Right lobe of liver (tissue), 6 donors: ENCODE measurements at regions not wholly inside any gene's neighbourhood (a gene's known extent, or its start where the extent isn't known, plus 50 kb on each side); places are given as distances from the start of the nearest gene placed in this dataset.

Experiments used
- ATAC-seq, 4 donors: fragments of 200-7000 bp; cut with Tn5 transposase; one replicate each; pipeline ENCODE4 v1.9.1; 2020; ENCODE audit warnings: mild to moderate bottlenecking in 4 of 4, moderate library complexity in 4 of 4
- DNase-seq, 3 donors: peaks; one replicate each; pipeline ENCODE4 v3.0.0-alpha.2; 2020
- H3K27ac ChIP-seq, 3 donors: fragments of 200-600 bp; one replicate each; pipeline ENCODE4 v1.8.0; 2022
- H3K27me3 ChIP-seq, 2 donors: fragments of 200-600 bp; one replicate each; pipeline ENCODE4 v1.8.0; 2022
- H3K36me3 ChIP-seq, 4 donors: fragments of 200-600 bp; sonication (generic) in 1 of 4; one replicate each; pipeline versions ENCODE4 v1.5.1 to v1.8.0; 2017 to 2022; ENCODE audit warnings: control low read depth in 1 of 4
- H3K4me1 ChIP-seq, 4 donors: fragments of 200-600 bp; sonication (generic) in 1 of 4; one replicate each; pipeline versions ENCODE4 v1.5.1 to v1.8.0; 2017 to 2022; ENCODE audit warnings: control low read depth in 1 of 4
- H3K4me3 ChIP-seq, 3 donors: fragments of 200-600 bp; one replicate each; pipeline ENCODE4 v1.8.0; 2022
- H3K9me3 ChIP-seq, 4 donors: fragments of 200-600 bp; sonication (generic) in 1 of 4; one replicate each; pipeline versions ENCODE4 v1.5.1 to v1.8.0; 2017 to 2022; ENCODE audit warnings: control low read depth in 1 of 4
- CTCF ChIP-seq, 4 donors: fragments of 200-600 bp in 3 of 4; fragments of 450-650 bp in 1 of 4; IDR thresholded peaks; one replicate each; pipeline versions ENCODE4 v1.5.1 to v1.8.0; 2016 to 2022; ENCODE audit warnings: antibody characterized with exemption in 4 of 4, mild to moderate bottlenecking in 2 of 4
- POLR2A ChIP-seq: fragments of 450-650 bp; IDR thresholded peaks from one replicate; pipeline ENCODE4 v1.6.1; 2017; ENCODE audit warnings: antibody characterized with exemption, mild to moderate bottlenecking
- WGBS: methylation state at CpG from one replicate; pipeline ENCODE4 v1.1.6; 2018; ENCODE audit warnings: low coverage, low lambda C conversion rate; ENCODE audit not compliant: insufficient coverage; ENCODE audit errors: missing lambda C conversion rate; 5-methylcytosine and 5-hydroxymethylcytosine counted together
- intact Hi-C, 2 donors: fragments of 100-400 bp; cut with DNase I; formaldehyde crosslinking; loops; one replicate each; pipeline versions ENCODE4 v1.11.2 to v1.14.1; 2022
- donor health status: DM: no; HTN: yes; CAD: no.
- donor health status: DM: no; HTN: no; CAD: no.
- donor health status: DM: no; HTN: no; CAD: no.
- donor health status: DM: no; HTN: yes; CAD: no.
- donor health status: DM: no; HTN: yes; CAD: no.

GRCh38 chr9:23934291-23934906 is 108.4 kb upstream of the ELAVL2 start:
- intact Hi-C loops, result no loop called here
- DNase-seq, result no peak
- Histone ChIP-seq H3K27ac (no peak overlapping the region), H3K9me3 (peaks cover 0 to 6% (median 0%) of the 10 kb centered on the region in 4 donors), H3K27me3 (no peaks in the 10 kb centered on the region), H3K4me1 (no peaks in the 10 kb centered on the region), H3K4me3 (no peak overlapping the region), H3K36me3 (no peaks in the 10 kb centered on the region)
- TF ChIP-seq POLR2A (no peak), CTCF (IDR thresholded peaks at IDR 0.05) (no peak)
- 33% methylated on average over 1 of the region's 1 CpG for WGBS
- ATAC-seq, result no peak

DNA sequence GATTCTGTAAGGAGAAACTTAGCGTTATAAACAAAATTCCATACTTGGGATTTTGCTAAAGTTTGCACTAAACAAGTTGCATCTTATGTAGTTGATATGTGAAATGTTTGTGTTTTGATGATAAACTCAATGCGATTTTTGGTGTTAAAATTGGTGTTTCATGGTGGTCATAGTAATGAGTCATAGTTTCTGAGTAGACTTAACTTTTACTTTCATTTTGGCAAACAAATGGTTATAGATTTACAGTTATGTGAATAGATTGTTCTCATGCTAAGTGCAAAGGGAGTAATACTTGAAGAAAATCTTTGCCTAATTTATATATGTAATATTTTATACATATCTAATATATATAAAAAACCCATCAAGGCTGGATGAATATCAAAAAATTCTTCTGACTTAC is 107.3 kb upstream of the ELAVL2 start:
- 41% methylated on average over 2 of the region's 2 CpGs for WGBS
- Histone ChIP-seq H3K4me1 (no peaks in the 10 kb centered on the region), H3K36me3 (no peaks in the 10 kb centered on the region), H3K27ac (no peak overlapping the region), H3K27me3 (no peaks in the 10 kb centered on the region), H3K9me3 (no peaks in the 10 kb centered on the region), H3K4me3 (no peak overlapping the region)
- TF ChIP-seq POLR2A (no peak), CTCF (IDR thresholded peaks at IDR 0.05) (no peak)
- DNase-seq, result no peak
- ATAC-seq, result no peak
- intact Hi-C loops, result no loop called here

DNA sequence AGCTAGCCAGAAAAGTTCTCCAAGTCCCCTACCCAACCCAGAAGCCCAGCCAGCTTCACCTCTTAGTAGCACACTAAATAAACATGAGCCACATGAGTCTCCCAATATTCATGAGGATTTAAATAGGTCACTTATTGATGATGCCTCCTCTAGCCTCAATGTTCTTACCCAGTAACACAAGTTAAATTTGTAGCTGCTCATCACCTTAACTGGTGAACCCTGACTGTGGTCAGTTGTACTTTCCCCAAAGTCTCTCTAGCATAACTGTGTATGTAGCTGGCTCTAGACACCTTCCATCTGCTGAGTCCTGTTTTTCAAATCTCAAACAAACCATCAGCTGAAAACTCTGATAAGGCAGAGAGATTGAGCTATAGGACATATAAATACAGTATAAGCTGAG is 100.3 kb upstream of the ELAVL2 start:
- H3K4me1 ChIP-seq, result no peaks in the 10 kb centered on the region

DNA sequence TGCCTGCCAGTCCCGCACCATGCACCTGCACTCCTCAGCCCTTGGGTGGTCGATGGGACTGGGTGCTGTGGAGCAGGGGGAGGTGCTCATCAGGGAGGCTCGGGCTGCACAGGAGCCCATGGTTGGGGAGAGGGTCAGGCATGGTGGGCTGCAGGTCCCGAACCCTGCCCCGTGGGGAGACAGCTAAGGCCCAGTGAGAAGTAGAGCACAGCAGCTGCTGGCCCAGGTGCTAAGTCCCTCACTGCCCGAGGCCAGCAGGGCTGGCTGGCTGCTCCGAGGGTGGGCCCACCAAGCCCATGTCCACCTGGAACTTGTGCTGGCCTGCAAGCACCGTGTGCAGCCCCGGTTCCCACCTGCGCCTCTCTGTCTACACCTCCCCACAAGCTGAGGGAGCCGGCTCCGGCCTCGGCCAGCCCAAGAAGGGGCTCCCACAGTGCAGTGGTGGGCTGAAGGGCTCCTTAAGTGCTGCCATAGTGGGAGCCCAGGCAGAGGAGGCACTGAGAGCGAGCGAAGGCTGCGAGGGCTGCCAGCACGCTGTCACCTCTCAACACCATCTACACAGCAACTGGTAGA is 88.5 kb upstream of the ELAVL2 start:
- no peak for ATAC-seq
- intact Hi-C loops, result no loop called here
- peak in 1 of 3 donors; percentile 14 for DNase-seq
- WGBS, result 94% methylated on average over 2 of the region's 17 CpGs
- no peaks in the 10 kb centered on the region for H3K36me3 ChIP-seq
- TF ChIP-seq POLR2A (no peak), CTCF (IDR thresholded peaks at IDR 0.05) (no peak)
- H3K27me3 ChIP-seq, result no peaks in the 10 kb centered on the region
- H3K4me3 ChIP-seq, result no peak overlapping the region
- H3K9me3 ChIP-seq, result no peaks in the 10 kb centered on the region
- no peak overlapping the region for H3K27ac ChIP-seq
- H3K4me1 ChIP-seq, result no peaks in the 10 kb centered on the region

More for the DNA sequence above, 100.3 kb upstream of the ELAVL2 start:
- TF ChIP-seq POLR2A (no peak), CTCF (IDR thresholded peaks at IDR 0.05) (no peak)
- DNase-seq (no peak), ATAC-seq (no peak)
- Histone ChIP-seq H3K27me3 (no peaks in the 10 kb centered on the region), H3K36me3 (no peaks in the 10 kb centered on the region), H3K4me3 (no peak overlapping the region), H3K9me3 (peaks cover 0 to 4% (median 0%) of the 10 kb centered on the region in 4 donors), H3K27ac (no peak overlapping the region)
- intact Hi-C loops, result no loop called here
